Mesenchymal stem cell (in vitro differentiated cells and primary cell): ENCODE measurements at regions not wholly inside any gene's neighbourhood (a gene's known extent, or its start where the extent isn't known, plus 50 kb on each side); places are given as distances from the start of the nearest gene placed in this dataset.
"Not testable (repeated sequence)": the region's sequence is repeated elsewhere in the genome, so short reads cannot be mapped to it uniquely, and the experiment has no call there.

Source experiments
- DNase-seq: peaks from one replicate; pipeline ENCODE4 v3.0.0-alpha.2; 2013
- H2AFZ ChIP-seq: one replicate; pipeline ENCODE4 v1.6.1; 2013; ENCODE audit warnings: low read depth, mild to moderate bottlenecking, control low read depth, inconsistent platforms, low read length, moderate library complexity
- H2AK5ac ChIP-seq: 2 replicates; pipeline ENCODE4 v1.6.1; 2013; ENCODE audit warnings: low read length, moderate library complexity, mild to moderate bottlenecking, inconsistent platforms; ENCODE audit not compliant: severe bottlenecking
- H2BK120ac ChIP-seq: one replicate; pipeline ENCODE4 v1.6.1; 2013; ENCODE audit warnings: low read depth, mild to moderate bottlenecking, inconsistent platforms, low read length, moderate library complexity
- H2BK12ac ChIP-seq, 2 experiments: one replicate each; pipeline ENCODE4 v1.6.1; 2013; ENCODE audit warnings: inconsistent platforms in 2 of 2, low read length in 2 of 2, mild to moderate bottlenecking in 2 of 2, moderate library complexity in 2 of 2, control low read depth in 1 of 2
- H2BK15ac ChIP-seq: one replicate; pipeline ENCODE4 v1.6.1; 2013; ENCODE audit warnings: mild to moderate bottlenecking, low read depth, inconsistent platforms; ENCODE audit not compliant: poor library complexity, severe bottlenecking
- H2BK5ac ChIP-seq: 2 replicates; pipeline ENCODE4 v1.6.1; 2013; ENCODE audit warnings: low read depth, mild to moderate bottlenecking, low read length, control low read depth, inconsistent platforms; ENCODE audit not compliant: poor library complexity, severe bottlenecking
- H3K14ac ChIP-seq, 2 experiments: one replicate each; pipeline ENCODE4 v1.6.1; 2013; ENCODE audit warnings: inconsistent platforms in 2 of 2, low read length in 2 of 2, control low read depth in 1 of 2, mild to moderate bottlenecking in 1 of 2, moderate library complexity in 1 of 2
- H3K18ac ChIP-seq, 2 experiments: one replicate each; pipeline ENCODE4 v1.6.1; 2013; ENCODE audit warnings: inconsistent platforms in 2 of 2, low read length in 2 of 2, control low read depth in 1 of 2, low read depth in 1 of 2, mild to moderate bottlenecking in 1 of 2
- H3K23ac ChIP-seq, 2 experiments: one replicate each; pipeline ENCODE4 v1.6.1; 2013; ENCODE audit warnings: inconsistent platforms in 2 of 2, low read length in 2 of 2, mild to moderate bottlenecking in 2 of 2, moderate library complexity in 2 of 2, control low read depth in 1 of 2
- H3K27ac ChIP-seq: 2 replicates; pipeline ENCODE4 v1.5.1; 2013; ENCODE audit warnings: mild to moderate bottlenecking, moderate library complexity, low read length, control low read depth, inconsistent platforms; ENCODE audit not compliant: poor library complexity, severe bottlenecking
- H3K27me3 ChIP-seq, 2 experiments: 2 replicates each; pipeline versions ENCODE4 v1.6.1 to v1.7.0; 2013; ENCODE audit warnings: low read length in 2 of 2, mild to moderate bottlenecking in 2 of 2, moderate library complexity in 2 of 2, control low read depth in 1 of 2, inconsistent platforms in 1 of 2; ENCODE audit not compliant: control insufficient read depth in 1 of 2, insufficient read depth in 1 of 2
- H3K36me3 ChIP-seq, 2 experiments: 2 replicates each; pipeline versions ENCODE4 v1.6.1 to v1.7.0; 2013; ENCODE audit warnings: low read length in 2 of 2, control low read depth in 1 of 2, inconsistent platforms in 1 of 2, low read depth in 1 of 2, mild to moderate bottlenecking in 1 of 2; ENCODE audit not compliant: insufficient read depth in 2 of 2, control insufficient read depth in 1 of 2
- H3K4ac ChIP-seq, 2 experiments: one replicate each; pipeline ENCODE4 v1.6.1; 2013; ENCODE audit warnings: inconsistent platforms in 2 of 2, low read length in 2 of 2, mild to moderate bottlenecking in 2 of 2, moderate library complexity in 2 of 2, control low read depth in 1 of 2, low read depth in 1 of 2
- H3K4me1 ChIP-seq: 2 replicates; pipeline ENCODE4 v1.6.1; 2013; ENCODE audit warnings: low read depth, low read length, control low read depth; ENCODE audit not compliant: control insufficient read depth, insufficient read depth
- H3K4me2 ChIP-seq: 2 replicates; pipeline ENCODE4 v1.6.1; 2013; ENCODE audit warnings: low read length, mild to moderate bottlenecking, inconsistent platforms; ENCODE audit not compliant: poor library complexity, severe bottlenecking
- H3K4me3 ChIP-seq, 2 experiments: 2 replicates each; pipeline versions ENCODE4 v1.5.1 to v1.7.0; 2013; ENCODE audit warnings: low read length in 2 of 2, mild to moderate bottlenecking in 2 of 2, control low read depth in 1 of 2, low read depth in 1 of 2; ENCODE audit not compliant: insufficient read depth in 1 of 2
- H3K79me1 ChIP-seq: replicated peaks from 2 replicates; pipeline ENCODE4 v1.6.1; 2013; ENCODE audit warnings: mild to moderate bottlenecking, control low read depth, low read length, inconsistent platforms; ENCODE audit not compliant: poor library complexity, severe bottlenecking
- H3K9ac ChIP-seq: 2 replicates; pipeline ENCODE4 v1.7.0; 2013; ENCODE audit warnings: mild to moderate bottlenecking, low read length, moderate library complexity
- H3K9me3 ChIP-seq: 2 replicates; pipeline ENCODE4 v1.7.0; 2013; ENCODE audit warnings: mild to moderate bottlenecking, low read length; ENCODE audit not compliant: control insufficient read depth
- H4K8ac ChIP-seq: one replicate; pipeline ENCODE4 v1.6.1; 2013; ENCODE audit warnings: inconsistent platforms, mild to moderate bottlenecking, low read length, moderate library complexity
- H4K91ac ChIP-seq: one replicate; pipeline ENCODE4 v1.6.1; 2013; ENCODE audit warnings: mild to moderate bottlenecking, low read length, inconsistent platforms
- WGBS: methylation state at CpG from one replicate; pipeline ENCODE4 v1.1.7; 2013; ENCODE audit warnings: mixed read lengths; 5-methylcytosine and 5-hydroxymethylcytosine counted together

- H3K4ac ChIP-seq, H3K23ac ChIP-seq, H2BK5ac ChIP-seq, H3K4me1 ChIP-seq, H3K4me3 ChIP-seq, H3K36me3 ChIP-seq, H3K79me1 ChIP-seq, H3K14ac ChIP-seq, H3K27me3 ChIP-seq, H3K9ac ChIP-seq, H3K27ac ChIP-seq, H3K18ac ChIP-seq, H2BK120ac ChIP-seq, H3K9me3 ChIP-seq, H2AK5ac ChIP-seq, H4K91ac ChIP-seq, H4K8ac ChIP-seq, H2BK15ac ChIP-seq, H2AFZ ChIP-seq, DNase-seq, H3K4me2 ChIP-seq, H2BK12ac ChIP-seq: not testable (repeated sequence)
- no CpG with 5 or more reads among the region's 2 CpGs for WGBS
These were observed 647.0 kb downstream of the CDY1 start for GRCh38 chrY:26268934-26269333.

GRCh38 chrY:26273089-26273488, 651.2 kb downstream of the CDY1 start:
- H3K79me1 ChIP-seq, H2BK5ac ChIP-seq, H2BK12ac ChIP-seq, H3K18ac ChIP-seq, H3K27me3 ChIP-seq, H4K8ac ChIP-seq, DNase-seq, H3K9me3 ChIP-seq, H3K9ac ChIP-seq, H3K23ac ChIP-seq, H3K36me3 ChIP-seq, H3K4me1 ChIP-seq, H2BK15ac ChIP-seq, H3K27ac ChIP-seq, H2AK5ac ChIP-seq, H2BK120ac ChIP-seq, H2AFZ ChIP-seq, H3K4me3 ChIP-seq, H3K4me2 ChIP-seq, H3K4ac ChIP-seq, H4K91ac ChIP-seq, H3K14ac ChIP-seq: not testable (repeated sequence)
- WGBS = no CpG with 5 or more reads among the region's 2 CpGs

GRCh38 chrY:26306046-26306445, 684.1 kb downstream of the CDY1 start:
- H3K23ac ChIP-seq, H4K8ac ChIP-seq, H3K27me3 ChIP-seq, H3K9ac ChIP-seq, H3K14ac ChIP-seq, DNase-seq, H3K18ac ChIP-seq, H2AFZ ChIP-seq, H2AK5ac ChIP-seq, H4K91ac ChIP-seq, H2BK15ac ChIP-seq, H2BK12ac ChIP-seq, H2BK5ac ChIP-seq, H2BK120ac ChIP-seq, H3K27ac ChIP-seq, H3K79me1 ChIP-seq, H3K4ac ChIP-seq, H3K4me2 ChIP-seq, H3K4me1 ChIP-seq, H3K4me3 ChIP-seq, H3K36me3 ChIP-seq, H3K9me3 ChIP-seq: not testable (repeated sequence)

DNA sequence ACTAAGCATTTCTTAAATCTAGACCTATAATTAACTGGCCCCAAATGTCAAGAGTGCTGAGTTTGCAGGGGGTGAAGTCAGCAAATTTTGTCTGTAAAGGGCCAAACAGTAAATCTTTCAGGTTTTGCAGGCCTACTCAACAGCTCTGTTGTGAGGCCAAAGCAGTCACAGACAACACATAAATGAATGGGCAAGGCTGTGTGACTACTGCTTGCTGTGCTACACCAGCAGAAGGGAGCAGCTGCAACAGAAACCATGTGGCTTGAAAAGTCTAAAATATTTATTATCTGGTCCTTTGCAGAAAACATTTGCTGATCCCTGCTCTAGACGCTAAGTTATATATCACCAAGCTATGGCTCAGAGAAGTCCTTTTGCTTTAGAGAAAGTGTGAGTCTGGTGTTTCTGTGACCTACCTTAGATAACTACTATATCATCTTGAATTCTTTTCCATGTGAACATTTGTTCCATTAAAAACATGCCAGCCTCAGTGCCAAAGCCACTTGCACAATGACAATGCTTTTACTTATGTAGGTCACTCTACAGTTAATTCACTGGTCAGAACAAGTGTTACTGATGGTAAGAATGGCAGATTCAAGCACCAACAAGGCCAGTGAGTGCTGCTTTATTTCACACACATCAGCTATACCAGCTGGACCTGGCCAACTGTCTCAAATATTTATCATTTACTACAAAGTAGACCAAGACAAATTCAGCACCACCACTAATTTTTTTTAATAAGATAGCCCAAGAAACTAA, 684.9 kb downstream of the CDY1 start:
- not testable (repeated sequence) for H2BK5ac ChIP-seq, H3K4me2 ChIP-seq, DNase-seq, H3K79me1 ChIP-seq, H2BK120ac ChIP-seq, H3K36me3 ChIP-seq, H2AFZ ChIP-seq, H3K23ac ChIP-seq, H3K27ac ChIP-seq, H3K27me3 ChIP-seq, H3K9ac ChIP-seq, H3K4me1 ChIP-seq, H2BK12ac ChIP-seq, H2BK15ac ChIP-seq, H3K14ac ChIP-seq, H4K91ac ChIP-seq, H3K9me3 ChIP-seq, H3K18ac ChIP-seq, H4K8ac ChIP-seq, H2AK5ac ChIP-seq, H3K4ac ChIP-seq, H3K4me3 ChIP-seq
- no CpG with 5 or more reads among the region's 1 CpG for WGBS
